GM21786 (cell line): ENCODE measurements at regions not wholly inside any gene's neighbourhood (a gene's known extent, or its start where the extent isn't known, plus 50 kb on each side); places are given as distances from the start of the nearest gene placed in this dataset.
"Not testable (repeated sequence)": the region's sequence is repeated elsewhere in the genome, so short reads cannot be mapped to it uniquely, and the experiment has no call there.

Experiments
- ATAC-seq: cut with Tn5 transposase; IDR thresholded peaks from one replicate; pipeline ENCODE4 v1.9.1; 2021; ENCODE audit not compliant: unreplicated experiment

- no peak for ATAC-seq
Measured at GRCh38 chr13:58324161-58324560, 692.6 kb downstream of the PCDH17 start.

GRCh38 chr13:58329746-58330145 is 698.2 kb downstream of the PCDH17 start:
- no peak for ATAC-seq

- ATAC-seq, result no peak
Measured at GRCh38 chr13:58340895-58341294, 709.4 kb downstream of the PCDH17 start.

GRCh38 chr13:58341318-58341717 is 709.8 kb downstream of the PCDH17 start:
- ATAC-seq, result no peak

GRCh38 chr13:58343076-58343475 is 711.5 kb downstream of the PCDH17 start:
- ATAC-seq, result no peak

GRCh38 chr13:58352100-58352499 is 720.6 kb downstream of the PCDH17 start:
- ATAC-seq, result not testable (repeated sequence)

- ATAC-seq, result no peak
Measured at GRCh38 chr13:58369936-58370335, 738.4 kb downstream of the PCDH17 start.

GRCh38 chr13:58376349-58376748 is 744.8 kb downstream of the PCDH17 start:
- no peak for ATAC-seq

GRCh38 chr13:58376775-58377174 is 745.2 kb downstream of the PCDH17 start:
- peak; percentile 81 for ATAC-seq

- no peak for ATAC-seq
Measured at GRCh38 chr13:58379221-58379620, 747.7 kb downstream of the PCDH17 start.

- ATAC-seq, result not testable (repeated sequence)
Measured at GRCh38 chr13:58385336-58385735, 753.8 kb downstream of the PCDH17 start.

- ATAC-seq, result no peak
Measured at GRCh38 chr13:58397596-58398387, 766.2 kb downstream of the PCDH17 start.

- ATAC-seq, result no peak
Measured at GRCh38 chr13:58399263-58399662, 767.7 kb downstream of the PCDH17 start.

GRCh38 chr13:58406545-58406944 is 775.0 kb downstream of the PCDH17 start:
- ATAC-seq, result no peak

- ATAC-seq, result no peak
Measured at GRCh38 chr13:58429917-58430316, 798.4 kb downstream of the PCDH17 start.

GRCh38 chr13:58434943-58435342 is 803.4 kb downstream of the PCDH17 start:
- ATAC-seq, result no peak

GRCh38 chr13:58437427-58437826 is 805.9 kb downstream of the PCDH17 start:
- no peak for ATAC-seq

GRCh38 chr13:58446979-58447378 is 815.4 kb downstream of the PCDH17 start:
- ATAC-seq, result no peak

GRCh38 chr13:58452123-58452623 is 820.6 kb downstream of the PCDH17 start:
- ATAC-seq, result no peak

- no peak for ATAC-seq
Measured at GRCh38 chr13:58455094-58455493, 823.5 kb downstream of the PCDH17 start.

- no peak for ATAC-seq
Measured at GRCh38 chr13:58461217-58461616, 829.7 kb downstream of the PCDH17 start.

- no peak for ATAC-seq
Measured at GRCh38 chr13:58463841-58464240, 832.3 kb downstream of the PCDH17 start.

GRCh38 chr13:58467176-58467575 is 835.6 kb downstream of the PCDH17 start:
- ATAC-seq, result no peak
